ENCODE measurements at regions not wholly inside any gene's neighbourhood (a gene's known extent, or its start where the extent isn't known, plus 50 kb on each side); places are given as distances from the start of the nearest gene placed in this dataset.

- H3K4me1 Mint-ChIP-seq = peaks cover 18 to 21% of the 10 kb centered on the region in 2 experiments
- Histone ChIP-seq H2BK5ac (ENCODE audit: insufficient read length, low read length) (no peak overlapping the region), H3K79me2 (ENCODE audit: insufficient read depth, low read length) (no peaks in the 10 kb centered on the region), H3K18ac (ENCODE audit: insufficient read length, low read depth, low read length) (no peak overlapping the region), H3K23me2 (ENCODE audit: insufficient read length, low read depth, low read length, poor library complexity, severe bottlenecking) (no peaks in the 10 kb centered on the region), H3K4me2 (ENCODE audit: insufficient read depth, insufficient read length, low read length) (no peak overlapping the region), H4K91ac (ENCODE audit: insufficient read length, low read depth, low read length) (no peak overlapping the region), H3K27me3 (ENCODE audit: insufficient read depth, low read length) (no peaks in the 10 kb centered on the region), H3K4ac (ENCODE audit: low read depth, low read length) (no peak overlapping the region; the same call in 1 of the 2 replicates), H2BK15ac (ENCODE audit: low read depth, low read length) (no peak overlapping the region), H3K27ac (ENCODE audit: insufficient read length, low read depth, low read length) (peak overlapping the region; percentile 29), H2AFZ (ENCODE audit: low read length) (no peak overlapping the region), H3K14ac (ENCODE audit: insufficient read depth, low read length) (no peak overlapping the region), H2AK5ac (ENCODE audit: insufficient read length, low read length) (no peak overlapping the region), H4K5ac (ENCODE audit: insufficient read length, low read depth, low read length) (no peak overlapping the region), H2BK120ac (ENCODE audit: low read depth, low read length, poor library complexity, severe bottlenecking) (no peak overlapping the region), H2BK12ac (ENCODE audit: insufficient read length, low read depth, low read length) (no peak overlapping the region), H4K20me1 (ENCODE audit: control insufficient read depth, insufficient read depth, insufficient read length) (no peaks in the 10 kb centered on the region), H3K23ac (ENCODE audit: insufficient read length, low read depth, low read length) (no peak overlapping the region), H3T11ph (ENCODE audit: low read length) (no peak overlapping the region), H3K9me3 (ENCODE audit: control insufficient read depth, low read depth, low read length) (peaks cover 8% of the 10 kb centered on the region), H3K9ac (ENCODE audit: extremely low read depth, insufficient read length, low read length) (no peak overlapping the region), H2BK20ac (ENCODE audit: low read depth, low read length, poor library complexity, severe bottlenecking) (no peak overlapping the region), H3K79me1 (ENCODE audit: insufficient read depth, low read depth, low read length, poor library complexity, severe bottlenecking) (no peaks in the 10 kb centered on the region), H3K56ac (ENCODE audit: insufficient read length, low read depth, low read length) (no peak overlapping the region), H3K4me1 (ENCODE audit: insufficient read depth, low read length) (peaks cover 8% of the 10 kb centered on the region; the same call in 1 of the 2 replicates), H4K8ac (replicated peaks; ENCODE audit: insufficient read length, low read depth, low read length) (no peak overlapping the region)
- DNase-seq = no peak
- H3K27ac Mint-ChIP-seq = peak overlapping the region in 1 of 3 experiments; percentile 99; a peak in 4 of 7 replicates
- TF ChIP-seq CTCF (conservative IDR thresholded peaks at IDR 0.05) = no peak
- H3K27me3 Mint-ChIP-seq (ENCODE audit: low read depth) = no peaks in the 10 kb centered on the region; the same call in 1 of the 2 replicates
- peaks cover 0 to 4% (median 0%) of the 10 kb centered on the region in 3 experiments; a peak in 2 of 7 replicates for H3K36me3 Mint-ChIP-seq (ENCODE audit: insufficient read depth in 1 of 3, low read depth in 3 of 3)
- H3K9me3 Mint-ChIP-seq = peaks cover 0 to 65% of the 10 kb centered on the region in 2 experiments; a peak in 3 of 5 replicates
- no CpG with 5 or more reads among the region's 2 CpGs for WGBS (ENCODE audit: extremely low coverage, insufficient read length, low lambda C conversion rate)
- H3K4me3 Mint-ChIP-seq = no peak overlapping the region
Observed at GRCh38 chrX:138485224-138485623, 226.3 kb downstream of the FGF13 start.

All from H9 (cell line).